ENCODE measurements at regions not wholly inside any gene's neighbourhood (a gene's known extent, or its start where the extent isn't known, plus 50 kb on each side); places are given as distances from the start of the nearest gene placed in this dataset.

- CTCF ChIA-PET = no interaction called here
- H3K9me3 ChIP-seq (ENCODE audit: control insufficient read depth in 1 of 2, insufficient read depth in 1 of 2, low read depth in 1 of 2, low read length in 2 of 2) = no peaks in the 10 kb centered on the region
- H4K20me1 ChIP-seq (ENCODE audit: insufficient read depth) = no peaks in the 10 kb centered on the region
- POLR2A ChIA-PET = no interaction called here
- BruUV-seq (replicated peaks) = no TSS peak
- H3K79me2 ChIP-seq (ENCODE audit: insufficient read depth, low read length) = no peaks in the 10 kb centered on the region
- no peak overlapping the region for H3K9ac ChIP-seq (ENCODE audit: low read length)
- H3K9me2 ChIP-seq (ENCODE audit: insufficient read depth) = no peaks in the 10 kb centered on the region
- RAD21 ChIA-PET (ENCODE audit: low non-redundant PET in 1 of 2, low total read pairs in 2 of 2, uncharacterized antibody in 2 of 2, unreplicated experiment in 2 of 2) = no interaction called here
- H3K27ac ChIP-seq (ENCODE audit: low read depth, low read length) = no peak overlapping the region
- H3K36me3 ChIP-seq (ENCODE audit: control insufficient read depth in 1 of 2, insufficient read depth in 2 of 2, low read length in 2 of 2) = no peaks in the 10 kb centered on the region
- H3K4me1 ChIP-seq (ENCODE audit: control insufficient read depth in 1 of 2, insufficient read depth in 2 of 2, low read length in 2 of 2) = no peaks in the 10 kb centered on the region; a peak in 1 of 4 replicates
- no peak overlapping the region for H3K4me3 ChIP-seq (replicated peaks in 1 of 2; ENCODE audit: low read depth in 1 of 2, low read length in 2 of 2)
- H2AFZ ChIP-seq (ENCODE audit: low read depth, low read length, poor library complexity, severe bottlenecking) = no peak overlapping the region
- TF ChIP-seq CTCF (IDR thresholded peaks at IDR 0.05 in 2 of 3, conservative IDR thresholded peaks at IDR 0.05 in 1 of 3; ENCODE audit: borderline replicate concordance in 1 of 3, insufficient read depth in 1 of 3, low read depth in 2 of 3, low read length in 2 of 3) (no peak), FOSL1 (IDR thresholded peaks at IDR 0.05; ENCODE audit: low read depth) (no peak), ZBTB33 (IDR thresholded peaks at IDR 0.05; ENCODE audit: extremely low read depth, insufficient replicate concordance, low read length) (no peak), EZH2phosphoT487 (IDR thresholded peaks at IDR 0.05; ENCODE audit: borderline replicate concordance) (no peak), MAX (IDR thresholded peaks at IDR 0.05) (no peak), ATF3 (IDR thresholded peaks at IDR 0.05) (no peak), CEBPB (IDR thresholded peaks at IDR 0.05; ENCODE audit: low read depth) (no peak), RAD21 (IDR thresholded peaks at IDR 0.05; ENCODE audit: low read depth) (no peak), POLR2AphosphoS5 (IDR thresholded peaks at IDR 0.05; ENCODE audit: low read depth, low read length) (no peak), ELF1 (IDR thresholded peaks at IDR 0.05; ENCODE audit: borderline replicate concordance, low read depth) (no peak), JUND (IDR thresholded peaks at IDR 0.05) (no peak), ZFX (IDR thresholded peaks at IDR 0.05) (no peak), TCF7L2 (IDR thresholded peaks at IDR 0.05; ENCODE audit: borderline replicate concordance, extremely low read depth, insufficient read depth, insufficient read length) (no peak)
- intact Hi-C loops (cut with micrococcal nuclease) = no loop called here
- DNase-seq (ENCODE audit: low read depth, low spot score) = no peak
- H3K4me2 ChIP-seq (ENCODE audit: low read length) = no peak overlapping the region
- ATAC-seq = no peak
- H3K27me3 ChIP-seq (ENCODE audit: insufficient read depth, low read length) = no peaks in the 10 kb centered on the region
Observed at GRCh38 chr14:104297721-104298401, 159.5 kb downstream of the KIF26A start.
